H1 (cell line): ENCODE measurements at regions not wholly inside any gene's neighbourhood (a gene's known extent, or its start where the extent isn't known, plus 50 kb on each side); places are given as distances from the start of the nearest gene placed in this dataset.
A peak's percentile ranks its signal among the peaks of the same experiment; 100 is the strongest.

Experiments used
- CEBPB ChIP-seq: IDR thresholded peaks from 2 replicates; pipeline ENCODE4 v1.6.1; 2012; ENCODE audit warnings: low read depth, low read length
- CTBP2 ChIP-seq: IDR thresholded peaks from 2 replicates; pipeline ENCODE4 v1.7.0; 2011; ENCODE audit warnings: borderline replicate concordance, mild to moderate bottlenecking, moderate library complexity, mixed read lengths, low read length; ENCODE audit not compliant: insufficient read depth, insufficient read length
- EGR1 ChIP-seq: IDR thresholded peaks from 2 replicates; pipeline ENCODE4 v1.6.1; 2011; ENCODE audit warnings: low read depth, low read length, borderline replicate concordance
- GABPA ChIP-seq: IDR thresholded peaks from 2 replicates; pipeline ENCODE4 v1.6.1; 2011; ENCODE audit warnings: mild to moderate bottlenecking, low read length, moderate library complexity, borderline replicate concordance; ENCODE audit not compliant: insufficient read depth
- HDAC2 ChIP-seq, 2 experiments: fragments of 300-600 bp in 1 of 2; sonication (generic) in 1 of 2; IDR thresholded peaks; 2 replicates each; pipeline ENCODE4 v1.6.1; 2011 to 2012; ENCODE audit warnings: low read depth in 2 of 2, low read length in 2 of 2, mild to moderate bottlenecking in 2 of 2, moderate library complexity in 2 of 2, borderline replicate concordance in 1 of 2, inconsistent platforms in 1 of 2
- JUND ChIP-seq: IDR thresholded peaks from 2 replicates; pipeline ENCODE4 v1.6.1; 2011; ENCODE audit warnings: mild to moderate bottlenecking, improper control_type of control experiment, low read length
- KDM5A ChIP-seq: fragments of 200-600 bp; IDR thresholded peaks from 2 replicates; pipeline ENCODE4 v1.7.1; 2012; ENCODE audit warnings: mild to moderate bottlenecking, low read length, inconsistent platforms, mixed read lengths
- RFX5 ChIP-seq: IDR thresholded peaks from 2 replicates; pipeline ENCODE4 v1.6.1; 2011; ENCODE audit warnings: low read depth, low read length, improper control_type of control experiment, borderline replicate concordance
- RXRA ChIP-seq: IDR thresholded peaks from 2 replicates; pipeline ENCODE4 v1.6.1; 2011; ENCODE audit warnings: low read depth, mild to moderate bottlenecking, low read length, moderate library complexity; ENCODE audit not compliant: insufficient read depth
- SAP30 ChIP-seq: fragments of 300-600 bp; sonication (generic); IDR thresholded peaks from 2 replicates; pipeline ENCODE4 v1.7.1; 2012; ENCODE audit warnings: low read length, moderate library complexity, mild to moderate bottlenecking, inconsistent platforms; ENCODE audit not compliant: insufficient read depth, insufficient replicate concordance
- YY1 ChIP-seq: IDR thresholded peaks from 2 replicates; pipeline ENCODE4 v1.6.1; 2011; ENCODE audit warnings: low read depth, mild to moderate bottlenecking, low read length
- TF ChIP-seq, protein P1 (sequence below): IDR thresholded peaks from 2 replicates; pipeline ENCODE4 v1.6.1; 2011; ENCODE audit warnings: low read depth, mild to moderate bottlenecking, low read length; ENCODE audit not compliant: insufficient read depth

DNA sequence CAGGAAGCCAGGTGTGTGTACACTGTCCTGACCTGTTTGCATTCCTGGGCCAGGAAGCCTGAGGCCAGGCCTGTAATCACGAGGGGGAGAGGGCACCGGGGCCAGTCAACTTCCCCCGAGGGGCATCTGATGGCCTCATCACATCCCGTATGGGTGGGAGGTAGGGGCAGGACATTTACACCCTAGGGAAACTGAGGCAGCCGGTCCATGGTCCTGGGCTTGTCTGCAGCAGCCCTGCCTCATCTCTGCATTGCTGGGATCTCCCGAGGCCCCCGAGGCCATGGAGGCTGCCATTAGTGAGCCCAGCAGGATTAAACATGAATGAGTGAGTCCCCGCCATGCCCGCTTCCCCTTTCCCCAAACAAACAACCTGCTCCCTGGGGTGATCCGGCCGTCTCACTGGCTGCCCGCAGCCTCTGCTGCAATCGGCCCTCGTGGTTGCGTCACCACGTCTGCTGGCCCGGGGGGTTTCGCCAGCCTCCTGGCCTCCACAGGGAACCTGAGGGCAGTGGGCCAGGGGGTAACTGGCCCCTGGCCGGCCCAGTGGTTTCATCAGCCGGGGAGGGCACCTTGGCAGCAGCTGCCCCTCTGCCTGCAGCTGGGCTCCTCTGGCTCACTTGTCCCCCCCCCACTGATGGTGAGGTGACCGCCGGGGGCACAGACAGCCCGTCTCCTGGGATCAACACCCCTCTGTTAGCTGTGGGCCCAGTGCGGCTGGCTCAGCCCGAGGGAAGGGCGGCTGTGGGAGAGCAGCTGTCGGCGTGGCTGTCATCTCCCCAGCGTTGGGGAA is 88.3 kb upstream of the GSE1 start (continued):
- TF ChIP-seq RFX5: no peak
- TF ChIP-seq EGR1: no peak
- peak; percentile 97 for TF ChIP-seq CEBPB
- TF ChIP-seq SAP30: no peak
- no peak for TF ChIP-seq HDAC2 (IDR thresholded peaks at IDR 0.05; ENCODE audit: borderline replicate concordance in 1 of 2, low read depth in 2 of 2, low read length in 2 of 2)
- no peak for TF ChIP-seq YY1
- TF ChIP-seq GABPA: no peak
- TF ChIP-seq JUND: peak; percentile 42; the same call in 1 of the 2 replicates
- TF ChIP-seq RXRA: no peak
- TF ChIP-seq, protein P1, sequence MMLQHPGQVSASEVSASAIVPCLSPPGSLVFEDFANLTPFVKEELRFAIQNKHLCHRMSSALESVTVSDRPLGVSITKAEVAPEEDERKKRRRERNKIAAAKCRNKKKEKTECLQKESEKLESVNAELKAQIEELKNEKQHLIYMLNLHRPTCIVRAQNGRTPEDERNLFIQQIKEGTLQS: 0 out of 2 replicates have a peak, but pooled peaks have one; percentile 20
- TF ChIP-seq KDM5A: no peak
- TF ChIP-seq CTBP2: no peak
